ENCODE measurements at regions not wholly inside any gene's neighbourhood (a gene's known extent, or its start where the extent isn't known, plus 50 kb on each side); places are given as distances from the start of the nearest gene placed in this dataset.
A peak's percentile ranks its signal among the peaks of the same experiment; 100 is the strongest.

- no peak overlapping the region for H3K4me3 Mint-ChIP-seq (ENCODE audit: unreplicated experiment)
- peak; percentile 33 for DNase-seq (ENCODE audit: unreplicated experiment)
- intact Hi-C loops (cut with micrococcal nuclease) = no loop called here
- no TSS peak for BruUV-seq (replicated peaks)
- no peaks in the 10 kb centered on the region for H3K36me3 Mint-ChIP-seq (ENCODE audit: insufficient read depth, unreplicated experiment)
- ChIA-PET POLR2A (interaction anchor here (1.3 kb wide), 1 partner anchor 11 kb away, joined by 3 read pairs; no protein-coding TSS in a partner anchor), CTCF (interaction anchor here (0.9 kb wide), 1 partner anchor 520 kb away, joined by 3 read pairs; no protein-coding TSS in a partner anchor)
- no peaks in the 10 kb centered on the region for H3K27me3 Mint-ChIP-seq (ENCODE audit: insufficient read depth, unreplicated experiment)
- TF ChIP-seq CTCF (IDR thresholded peaks at IDR 0.05; ENCODE audit: unreplicated experiment) = no peak
- no peaks in the 10 kb centered on the region for H3K9me3 Mint-ChIP-seq (ENCODE audit: unreplicated experiment)
- no peak overlapping the region for H3K27ac Mint-ChIP-seq (ENCODE audit: low read depth, unreplicated experiment)
- peaks cover 35% of the 10 kb centered on the region for H3K4me1 Mint-ChIP-seq (ENCODE audit: insufficient read depth, unreplicated experiment)
These were observed 1419.8 kb upstream of the TENM4 start for GRCh38 chr11:80860632-80861031.

- Mint-ChIP-seq H3K4me1 (ENCODE audit: insufficient read depth, unreplicated experiment) (peaks cover 29% of the 10 kb centered on the region), H3K9me3 (ENCODE audit: unreplicated experiment) (no peaks in the 10 kb centered on the region), H3K4me3 (ENCODE audit: unreplicated experiment) (no peak overlapping the region), H3K36me3 (ENCODE audit: insufficient read depth, unreplicated experiment) (no peaks in the 10 kb centered on the region), H3K27ac (ENCODE audit: low read depth, unreplicated experiment) (no peak overlapping the region), H3K27me3 (ENCODE audit: insufficient read depth, unreplicated experiment) (no peaks in the 10 kb centered on the region)
- BruUV-seq (replicated peaks) = no TSS peak
- intact Hi-C loops (cut with micrococcal nuclease) = loop anchor here (10.0 kb wide), 1 partner anchor 149 kb away; no protein-coding TSS in a partner anchor
- DNase-seq (ENCODE audit: unreplicated experiment) = peak; percentile 78
- ChIA-PET CTCF (interaction anchor here (0.9 kb wide), 1 partner anchor 154 kb away, joined by 5 read pairs; no protein-coding TSS in a partner anchor), POLR2A (no interaction called here)
- no peak for TF ChIP-seq CTCF (IDR thresholded peaks at IDR 0.05; ENCODE audit: unreplicated experiment)
These were observed 1415.2 kb upstream of the TENM4 start for GRCh38 chr11:80856066-80856465.

GRCh38 chr11:80855426-80855825 is 1414.6 kb upstream of the TENM4 start:
- peaks cover 24% of the 10 kb centered on the region for H3K4me1 Mint-ChIP-seq (ENCODE audit: insufficient read depth, unreplicated experiment)
- H3K9me3 Mint-ChIP-seq (ENCODE audit: unreplicated experiment) = no peaks in the 10 kb centered on the region
- no peak for TF ChIP-seq CTCF (IDR thresholded peaks at IDR 0.05; ENCODE audit: unreplicated experiment)
- no peaks in the 10 kb centered on the region for H3K27me3 Mint-ChIP-seq (ENCODE audit: insufficient read depth, unreplicated experiment)
- CTCF ChIA-PET = interaction anchor here (0.9 kb wide), 1 partner anchor 154 kb away, joined by 5 read pairs; no protein-coding TSS in a partner anchor
- no peak overlapping the region for H3K27ac Mint-ChIP-seq (ENCODE audit: low read depth, unreplicated experiment)
- H3K4me3 Mint-ChIP-seq (ENCODE audit: unreplicated experiment) = no peak overlapping the region
- intact Hi-C loops (cut with micrococcal nuclease) = loop anchor here (10.0 kb wide), 1 partner anchor 149 kb away; no protein-coding TSS in a partner anchor
- BruUV-seq (replicated peaks) = no TSS peak
- no peak for DNase-seq (ENCODE audit: unreplicated experiment)
- POLR2A ChIA-PET = no interaction called here
- no peaks in the 10 kb centered on the region for H3K36me3 Mint-ChIP-seq (ENCODE audit: insufficient read depth, unreplicated experiment)

GRCh38 chr11:80849253-80849652 is 1408.4 kb upstream of the TENM4 start:
- no peaks in the 10 kb centered on the region for H3K4me1 Mint-ChIP-seq (ENCODE audit: insufficient read depth, unreplicated experiment)
- no peak overlapping the region for H3K4me3 Mint-ChIP-seq (ENCODE audit: unreplicated experiment)
- BruUV-seq (replicated peaks) = no TSS peak
- no peaks in the 10 kb centered on the region for H3K9me3 Mint-ChIP-seq (ENCODE audit: unreplicated experiment)
- ChIA-PET POLR2A (no interaction called here), CTCF (no interaction called here)
- no peak for TF ChIP-seq CTCF (IDR thresholded peaks at IDR 0.05; ENCODE audit: unreplicated experiment)
- H3K27ac Mint-ChIP-seq (ENCODE audit: low read depth, unreplicated experiment) = no peak overlapping the region
- H3K36me3 Mint-ChIP-seq (ENCODE audit: insufficient read depth, unreplicated experiment) = no peaks in the 10 kb centered on the region
- no peaks in the 10 kb centered on the region for H3K27me3 Mint-ChIP-seq (ENCODE audit: insufficient read depth, unreplicated experiment)
- DNase-seq (ENCODE audit: unreplicated experiment) = no peak
- intact Hi-C loops (cut with micrococcal nuclease) = no loop called here

Data from MCF 10A (cell line).